Adipocyte (in vitro differentiated cells): ENCODE measurements at regions not wholly inside any gene's neighbourhood (a gene's known extent, or its start where the extent isn't known, plus 50 kb on each side); places are given as distances from the start of the nearest gene placed in this dataset.
"Not testable (repeated sequence)": the region's sequence is repeated elsewhere in the genome, so short reads cannot be mapped to it uniquely, and the experiment has no call there.

ENCODE experiments used
- DNase-seq: peaks from one replicate; pipeline ENCODE4 v3.0.0-alpha.2; 2015; ENCODE audit warnings: low read depth
- H3K27me3 ChIP-seq: replicated peaks from 2 replicates; pipeline ENCODE4 v1.7.0; 2013; ENCODE audit warnings: mild to moderate bottlenecking, low read length, moderate library complexity; ENCODE audit not compliant: control insufficient read depth, insufficient read depth
- H3K36me3 ChIP-seq: 2 replicates; pipeline ENCODE4 v1.7.0; 2013; ENCODE audit warnings: low read length, mild to moderate bottlenecking, moderate library complexity; ENCODE audit not compliant: control insufficient read depth, insufficient read depth, severe bottlenecking
- H3K4me1 ChIP-seq: 2 replicates; pipeline ENCODE4 v1.7.0; 2013; ENCODE audit warnings: mild to moderate bottlenecking, low read length, moderate library complexity; ENCODE audit not compliant: control insufficient read depth, insufficient read depth
- H3K4me3 ChIP-seq: 2 replicates; pipeline ENCODE4 v1.7.0; 2013; ENCODE audit warnings: mild to moderate bottlenecking, low read length, moderate library complexity
- H3K9ac ChIP-seq: 2 replicates; pipeline ENCODE4 v1.7.0; 2013; ENCODE audit warnings: mild to moderate bottlenecking, low read length, moderate library complexity
- H3K9me3 ChIP-seq: 2 replicates; pipeline ENCODE4 v1.7.0; 2013; ENCODE audit warnings: mild to moderate bottlenecking, low read length, moderate library complexity; ENCODE audit not compliant: control insufficient read depth

DNA sequence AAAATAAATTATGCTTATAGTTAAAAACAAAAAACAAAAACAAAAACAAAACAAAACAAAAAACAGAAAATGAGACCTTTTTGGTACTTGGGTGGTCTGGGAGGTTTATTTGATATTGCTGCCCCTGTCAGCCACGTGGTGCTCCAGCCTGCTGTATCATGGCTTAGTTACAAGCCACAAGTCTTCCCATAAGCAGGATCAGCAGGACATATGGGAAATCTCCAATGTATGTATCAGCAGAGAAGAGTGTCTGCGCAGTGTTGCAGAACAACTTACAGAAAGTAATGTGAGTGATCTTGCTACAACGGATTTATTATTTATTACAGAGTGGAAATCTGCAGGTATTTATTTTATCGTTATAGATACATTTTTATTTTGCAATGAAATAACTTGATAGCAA lies 423.0 kb upstream of the TMPRSS15 start:
- no peaks in the 10 kb centered on the region for H3K9me3 ChIP-seq
- H3K4me1 ChIP-seq: no peaks in the 10 kb centered on the region
- DNase-seq: no peak
- H3K36me3 ChIP-seq: no peaks in the 10 kb centered on the region
- no peaks in the 10 kb centered on the region for H3K27me3 ChIP-seq
- no peak overlapping the region for H3K4me3 ChIP-seq
- no peak overlapping the region for H3K9ac ChIP-seq

GRCh38 chr21:18831942-18832676 lies 428.5 kb upstream of the TMPRSS15 start:
- no peaks in the 10 kb centered on the region for H3K27me3 ChIP-seq

GRCh38 chr21:18832950-18833349 lies 429.4 kb upstream of the TMPRSS15 start:
- Histone ChIP-seq H3K9ac (no peak overlapping the region), H3K4me1 (no peaks in the 10 kb centered on the region), H3K36me3 (no peaks in the 10 kb centered on the region), H3K27me3 (no peaks in the 10 kb centered on the region), H3K4me3 (no peak overlapping the region), H3K9me3 (no peaks in the 10 kb centered on the region)
- DNase-seq: peak; percentile 8

More at GRCh38 chr21:18831942-18832676, 428.5 kb upstream of the TMPRSS15 start:
- no peaks in the 10 kb centered on the region for H3K9me3 ChIP-seq
- H3K9ac ChIP-seq: no peak overlapping the region
- no peaks in the 10 kb centered on the region for H3K36me3 ChIP-seq
- H3K4me1 ChIP-seq: no peaks in the 10 kb centered on the region
- DNase-seq: no peak
- no peak overlapping the region for H3K4me3 ChIP-seq

GRCh38 chr21:18834121-18834520 lies 430.5 kb upstream of the TMPRSS15 start:
- not testable (repeated sequence) for H3K9ac ChIP-seq, H3K4me1 ChIP-seq, DNase-seq, H3K27me3 ChIP-seq, H3K36me3 ChIP-seq, H3K9me3 ChIP-seq, H3K4me3 ChIP-seq

- H3K9ac ChIP-seq: no peak overlapping the region
- H3K36me3 ChIP-seq: no peaks in the 10 kb centered on the region
- H3K27me3 ChIP-seq: no peaks in the 10 kb centered on the region
- no peaks in the 10 kb centered on the region for H3K4me1 ChIP-seq
- H3K4me3 ChIP-seq: no peak overlapping the region
- peak; percentile 0 for DNase-seq
- no peaks in the 10 kb centered on the region for H3K9me3 ChIP-seq
Measured at GRCh38 chr21:18840239-18840638, 436.7 kb upstream of the TMPRSS15 start.

GRCh38 chr21:18857606-18858005 lies 454.0 kb upstream of the TMPRSS15 start:
- not testable (repeated sequence) for H3K4me3 ChIP-seq, H3K27me3 ChIP-seq, H3K9ac ChIP-seq, H3K4me1 ChIP-seq, H3K36me3 ChIP-seq, DNase-seq
- peaks cover 13% of the 10 kb centered on the region for H3K9me3 ChIP-seq

GRCh38 chr21:18869104-18869503 lies 465.5 kb upstream of the TMPRSS15 start:
- Histone ChIP-seq H3K4me1 (no peaks in the 10 kb centered on the region), H3K9me3 (no peaks in the 10 kb centered on the region), H3K4me3 (no peak overlapping the region), H3K36me3 (no peaks in the 10 kb centered on the region), H3K9ac (no peak overlapping the region), H3K27me3 (no peaks in the 10 kb centered on the region)
- DNase-seq: no peak

- H3K9ac ChIP-seq: no peak overlapping the region
- H3K27me3 ChIP-seq: no peaks in the 10 kb centered on the region
- H3K36me3 ChIP-seq: no peaks in the 10 kb centered on the region
- H3K4me3 ChIP-seq: no peak overlapping the region
- H3K9me3 ChIP-seq: peaks cover 4% of the 10 kb centered on the region
- no peaks in the 10 kb centered on the region for H3K4me1 ChIP-seq
- DNase-seq: no peak
Measured at GRCh38 chr21:18877917-18878316, 474.3 kb upstream of the TMPRSS15 start.

DNA sequence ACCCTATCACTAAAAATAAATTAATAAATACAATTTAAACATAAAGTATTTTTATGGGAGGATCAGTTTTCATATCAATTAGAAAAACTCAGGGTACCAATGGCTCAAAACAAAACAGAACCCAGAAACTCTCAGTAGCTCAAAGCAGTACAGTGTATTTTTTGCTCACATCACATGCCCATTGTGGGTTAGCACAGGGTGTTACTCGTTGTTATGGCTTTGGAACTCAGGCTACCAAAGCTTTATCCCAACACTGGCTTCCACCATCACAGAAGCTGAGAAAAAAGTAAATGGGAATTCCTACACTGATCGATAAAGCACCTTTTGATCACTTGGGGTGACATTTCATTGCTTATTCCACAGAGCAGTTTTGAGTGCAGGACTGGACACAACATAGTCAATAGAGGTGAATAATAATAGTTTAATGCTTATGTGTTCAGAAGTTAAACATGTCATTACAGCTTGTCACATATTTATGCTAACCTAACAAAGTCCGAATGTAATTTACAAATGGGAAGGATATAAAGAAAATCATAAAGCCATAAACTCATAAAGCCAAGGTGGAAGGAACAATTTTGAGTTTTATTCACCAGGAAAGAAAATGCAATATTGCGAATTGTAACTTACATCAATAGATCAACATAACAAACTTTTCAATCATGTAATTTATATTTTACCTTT lies 484.5 kb upstream of the TMPRSS15 start:
- H3K9me3 ChIP-seq: peaks cover 7% of the 10 kb centered on the region
- no peaks in the 10 kb centered on the region for H3K4me1 ChIP-seq
- H3K27me3 ChIP-seq: no peaks in the 10 kb centered on the region
- H3K9ac ChIP-seq: no peak overlapping the region
- no peak for DNase-seq
- H3K36me3 ChIP-seq: no peaks in the 10 kb centered on the region
- no peak overlapping the region for H3K4me3 ChIP-seq

GRCh38 chr21:18893406-18893805 lies 489.8 kb upstream of the TMPRSS15 start:
- no peak overlapping the region for H3K4me3 ChIP-seq
- H3K36me3 ChIP-seq: no peaks in the 10 kb centered on the region
- H3K4me1 ChIP-seq: no peaks in the 10 kb centered on the region
- no peak for DNase-seq
- no peaks in the 10 kb centered on the region for H3K9me3 ChIP-seq
- no peaks in the 10 kb centered on the region for H3K27me3 ChIP-seq
- H3K9ac ChIP-seq: no peak overlapping the region

DNA sequence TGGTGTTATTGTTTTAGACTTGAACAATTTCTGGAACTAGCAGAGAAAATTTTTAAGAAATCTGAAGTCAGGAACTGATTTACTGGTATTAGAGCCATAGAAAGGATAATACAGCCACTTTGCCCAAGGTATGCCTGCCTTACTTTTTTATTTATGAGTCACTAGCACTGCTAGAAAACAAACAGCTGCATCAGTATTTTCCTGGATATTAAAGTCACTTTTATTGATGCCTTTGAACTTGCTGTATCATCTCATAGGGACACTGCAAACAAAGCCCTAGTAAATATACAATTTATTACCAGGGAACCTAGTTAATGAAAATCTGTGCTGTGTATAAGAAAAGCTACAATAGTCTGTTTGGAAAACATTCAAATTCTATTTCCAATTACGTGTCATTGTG lies 490.8 kb upstream of the TMPRSS15 start:
- H3K36me3 ChIP-seq: no peaks in the 10 kb centered on the region
- no peaks in the 10 kb centered on the region for H3K4me1 ChIP-seq
- no peak overlapping the region for H3K4me3 ChIP-seq
- H3K9me3 ChIP-seq: no peaks in the 10 kb centered on the region
- no peak for DNase-seq
- H3K27me3 ChIP-seq: no peaks in the 10 kb centered on the region
- no peak overlapping the region for H3K9ac ChIP-seq
